Activated CD4-positive, alpha-beta T cell treated with anti-CD3 and anti-CD28 coated beads for 1 hour (primary cell): ENCODE measurements at regions not wholly inside any gene's neighbourhood (a gene's known extent, or its start where the extent isn't known, plus 50 kb on each side); places are given as distances from the start of the nearest gene placed in this dataset.

Source experiments
- DNase-seq: peaks from one replicate; pipeline ENCODE4 v3.0.0-alpha.2; 2020

- DNase-seq, result no peak
These were observed 1595.2 kb downstream of the KCNT2 start for GRCh38 chr1:195012995-195013394.

- no peak for DNase-seq
These were observed 1602.9 kb downstream of the KCNT2 start for GRCh38 chr1:195005338-195005737.

- no peak for DNase-seq
These were observed 1617.8 kb downstream of the KCNT2 start for GRCh38 chr1:194990483-194990882.

- no peak for DNase-seq
These were observed 1632.3 kb downstream of the KCNT2 start for GRCh38 chr1:194975913-194976312.

GRCh38 chr1:194968916-194969315, 1639.3 kb downstream of the KCNT2 start:
- DNase-seq, result no peak

GRCh38 chr1:194959795-194960194, 1648.4 kb downstream of the KCNT2 start:
- no peak for DNase-seq

GRCh38 chr1:194952171-194952570, 1656.1 kb downstream of the KCNT2 start:
- no peak for DNase-seq

GRCh38 chr1:194950584-194950983, 1657.7 kb downstream of the KCNT2 start:
- no peak for DNase-seq

GRCh38 chr1:194940336-194941030, 1667.8 kb downstream of the KCNT2 start:
- no peak for DNase-seq

- DNase-seq, result no peak
These were observed 1672.4 kb downstream of the KCNT2 start for GRCh38 chr1:194935864-194936263.

- no peak for DNase-seq
These were observed 1677.1 kb downstream of the KCNT2 start for GRCh38 chr1:194931166-194931565.

GRCh38 chr1:194930132-194930531, 1678.1 kb downstream of the KCNT2 start:
- no peak for DNase-seq

- DNase-seq, result no peak
These were observed 1678.9 kb downstream of the KCNT2 start for GRCh38 chr1:194929357-194929756.

GRCh38 chr1:194919146-194919545, 1689.1 kb downstream of the KCNT2 start:
- no peak for DNase-seq

- DNase-seq, result no peak
These were observed 1690.5 kb downstream of the KCNT2 start for GRCh38 chr1:194917769-194918168.

GRCh38 chr1:194908643-194909042, 1699.6 kb downstream of the KCNT2 start:
- DNase-seq, result no peak

GRCh38 chr1:194903524-194903923, 1704.7 kb downstream of the KCNT2 start:
- DNase-seq, result no peak

- DNase-seq, result no peak
These were observed 1702.9 kb upstream of the B3GALT2 start for GRCh38 chr1:194889310-194889709.

GRCh38 chr1:194870860-194871259, 1684.4 kb upstream of the B3GALT2 start:
- no peak for DNase-seq

- no peak for DNase-seq
These were observed 1679.7 kb upstream of the B3GALT2 start for GRCh38 chr1:194866153-194866552.

- DNase-seq, result no peak
These were observed 1679.0 kb upstream of the B3GALT2 start for GRCh38 chr1:194865383-194865782.

GRCh38 chr1:194862129-194862528, 1675.7 kb upstream of the B3GALT2 start:
- DNase-seq, result no peak

- DNase-seq, result no peak
These were observed 1674.1 kb upstream of the B3GALT2 start for GRCh38 chr1:194860248-194861201.
